ENCODE measurements at regions not wholly inside any gene's neighbourhood (a gene's known extent, or its start where the extent isn't known, plus 50 kb on each side); places are given as distances from the start of the nearest gene placed in this dataset.

GRCh38 chr17:54784305-54784704, 116.3 kb upstream of the TOM1L1 start (continued):
- TF ChIP-seq CHD7 (IDR thresholded peaks at IDR 0.05; ENCODE audit: insufficient replicate concordance, low read length) (no peak), RXRA (IDR thresholded peaks at IDR 0.05; ENCODE audit: insufficient read depth, low read depth, low read length) (no peak), TAF7 (optimal IDR thresholded peaks at IDR 0.05; ENCODE audit: borderline replicate concordance, low read depth, low read length) (no peak), GABPA (IDR thresholded peaks at IDR 0.05; ENCODE audit: borderline replicate concordance, insufficient read depth, low read length) (no peak), TCF12 (IDR thresholded peaks at IDR 0.05; ENCODE audit: low read depth, low read length) (no peak), EZH2 (IDR thresholded peaks at IDR 0.05; ENCODE audit: low read depth, low read length, severe bottlenecking) (no peak), FOSL1 (IDR thresholded peaks at IDR 0.05; ENCODE audit: insufficient read depth, low read depth, low read length) (no peak), SIX5 (IDR thresholded peaks at IDR 0.05; ENCODE audit: low read depth, low read length) (no peak), SIN3A (conservative IDR thresholded peaks at IDR 0.05 in 1 of 2, IDR thresholded peaks at IDR 0.05 in 1 of 2; ENCODE audit: low read depth in 1 of 2, low read length in 2 of 2) (no peak), ASH2L (IDR thresholded peaks at IDR 0.05; ENCODE audit: low read length) (no peak), BACH1 (IDR thresholded peaks at IDR 0.05; ENCODE audit: low read length) (no peak), MAFK (IDR thresholded peaks at IDR 0.05; ENCODE audit: low read depth, low read length) (no peak)
